GM12892 (cell line): ENCODE measurements at regions not wholly inside any gene's neighbourhood (a gene's known extent, or its start where the extent isn't known, plus 50 kb on each side); places are given as distances from the start of the nearest gene placed in this dataset.

Experiments used
- DNase-seq: peaks from one replicate; pipeline ENCODE4 v3.0.0; 2011; ENCODE audit not compliant: insufficient read length
- FAIRE-seq: peaks from 2 replicates; lab custom pipeline; 2011; peaks lifted over from hg19 to GRCh38; lab: Jason Lieb, UNC
- POLR2A ChIP-seq: IDR thresholded peaks from 2 replicates; pipeline ENCODE4 v1.6.1; 2011; ENCODE audit warnings: low read depth, low read length, control low read depth
- POLR2AphosphoS5 ChIP-seq: IDR thresholded peaks from 2 replicates; pipeline ENCODE4 v1.6.1; 2011; ENCODE audit warnings: low read depth, low read length, control low read depth
- TAF1 ChIP-seq: IDR thresholded peaks from 2 replicates; pipeline ENCODE4 v1.6.1; 2011; ENCODE audit warnings: low read depth, mild to moderate bottlenecking, control low read depth, low read length, borderline replicate concordance

DNA sequence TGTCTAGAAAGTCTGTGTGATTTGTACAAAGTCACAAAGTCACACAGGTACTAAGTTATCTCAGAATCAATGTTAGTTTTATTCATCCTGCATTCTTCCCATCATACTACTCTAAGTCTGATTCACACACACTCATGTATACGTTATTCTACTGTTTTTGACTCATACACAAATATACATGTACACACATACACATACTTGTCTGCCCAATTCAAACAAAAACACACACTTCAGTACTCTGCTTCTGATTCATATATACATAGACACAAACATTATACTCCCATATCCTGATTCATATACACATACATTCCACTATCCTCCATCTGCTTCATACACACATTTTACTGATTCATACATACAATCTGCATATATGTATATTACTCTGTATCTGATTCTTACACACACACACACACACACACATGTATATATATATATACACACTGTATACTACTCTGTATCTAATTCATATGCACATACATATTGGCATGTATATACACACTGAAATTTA, 69.3 kb downstream of the KLF12 start:
- DNase-seq = no peak
- TF ChIP-seq TAF1 = no peak
- peak; percentile 74 for FAIRE-seq

DNA sequence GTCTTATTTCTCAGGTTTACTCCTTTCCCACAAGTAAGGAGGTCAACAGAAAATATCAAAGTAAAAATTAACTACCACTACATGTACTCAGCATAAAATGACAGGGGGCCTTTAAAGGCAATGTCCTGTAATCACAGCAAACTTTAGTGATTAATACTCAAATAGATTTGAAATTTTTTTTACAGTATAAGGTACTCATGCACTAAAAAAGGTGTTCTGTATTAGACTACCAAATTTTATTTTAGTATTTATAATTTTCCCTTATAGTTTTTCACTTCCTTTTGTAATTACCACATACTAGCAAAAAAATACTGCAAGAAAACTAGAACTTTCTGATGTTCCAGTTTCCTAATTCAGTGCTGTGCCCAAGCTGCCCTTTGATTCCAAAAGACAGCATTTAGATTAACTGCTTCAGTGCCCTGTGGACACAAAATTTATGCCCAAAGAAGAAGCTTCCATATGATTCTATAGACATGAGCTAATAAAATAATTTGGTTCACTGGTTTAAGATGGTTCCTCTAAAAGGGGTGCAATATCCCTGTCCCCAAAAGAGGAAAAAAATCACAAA, 70.6 kb downstream of the KLF12 start:
- DNase-seq = no peak
- FAIRE-seq = no peak
- TF ChIP-seq POLR2AphosphoS5 (no peak), POLR2A (no peak), TAF1 (no peak)

DNA sequence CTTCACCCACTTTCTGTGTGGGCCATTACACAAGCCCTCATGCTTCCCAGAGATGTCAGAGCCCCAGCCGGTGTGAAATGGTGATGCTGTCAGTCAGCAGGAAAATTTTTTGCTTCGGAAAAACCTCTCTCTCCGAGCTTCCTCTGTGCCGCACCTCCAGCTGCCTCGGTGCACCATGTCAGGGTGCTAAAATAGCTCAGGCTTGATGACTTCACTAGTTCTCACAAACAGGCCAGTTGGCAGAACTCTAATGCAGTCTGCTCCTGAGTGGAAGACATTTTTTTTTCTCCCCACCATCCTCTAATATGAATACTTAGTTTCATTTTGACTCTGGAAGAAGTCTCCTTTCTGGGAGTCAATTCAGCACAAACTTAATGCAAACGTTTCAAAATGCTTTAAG, 71.3 kb downstream of the KLF12 start:
- TF ChIP-seq TAF1 (no peak), POLR2AphosphoS5 (peak; percentile 47; the same call in 1 of the 2 replicates), POLR2A (peak; percentile 38; the same call in 1 of the 2 replicates)
- DNase-seq (no peak), FAIRE-seq (no peak)

DNA sequence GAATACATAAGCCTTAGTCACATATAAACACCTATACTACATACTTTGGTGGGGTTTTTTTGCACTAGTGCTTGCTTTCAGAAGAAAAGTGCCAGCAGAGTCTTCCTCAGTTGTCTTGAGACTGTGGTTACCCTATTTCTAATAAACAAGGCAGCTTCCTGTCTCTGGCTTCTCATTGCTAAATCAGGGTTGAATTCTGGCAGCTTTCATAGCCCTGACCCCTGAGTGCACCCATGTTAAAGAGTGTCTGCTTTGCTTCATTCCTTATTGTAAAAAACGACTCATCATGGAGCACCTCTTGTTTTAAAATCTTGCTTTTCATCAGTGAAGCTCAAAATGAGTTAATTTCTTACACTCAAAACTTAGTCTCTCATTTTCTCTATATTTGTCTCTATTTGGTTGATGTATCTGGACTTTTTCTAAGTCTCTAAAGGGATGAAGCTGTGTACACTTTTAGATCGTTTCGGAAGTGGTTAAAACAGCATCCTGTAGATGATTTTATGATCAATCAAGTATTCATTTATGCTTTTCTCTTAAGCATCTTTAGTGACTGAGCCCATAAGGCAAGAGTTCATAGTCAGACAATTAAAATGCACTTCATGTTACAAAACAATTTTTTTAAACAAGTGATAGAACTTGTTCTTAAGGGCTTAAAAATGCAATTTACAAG, 72.1 kb downstream of the KLF12 start:
- TF ChIP-seq POLR2A (no peak), TAF1 (no peak), POLR2AphosphoS5 (no peak)
- FAIRE-seq = peak; percentile 92
- no peak for DNase-seq

DNA sequence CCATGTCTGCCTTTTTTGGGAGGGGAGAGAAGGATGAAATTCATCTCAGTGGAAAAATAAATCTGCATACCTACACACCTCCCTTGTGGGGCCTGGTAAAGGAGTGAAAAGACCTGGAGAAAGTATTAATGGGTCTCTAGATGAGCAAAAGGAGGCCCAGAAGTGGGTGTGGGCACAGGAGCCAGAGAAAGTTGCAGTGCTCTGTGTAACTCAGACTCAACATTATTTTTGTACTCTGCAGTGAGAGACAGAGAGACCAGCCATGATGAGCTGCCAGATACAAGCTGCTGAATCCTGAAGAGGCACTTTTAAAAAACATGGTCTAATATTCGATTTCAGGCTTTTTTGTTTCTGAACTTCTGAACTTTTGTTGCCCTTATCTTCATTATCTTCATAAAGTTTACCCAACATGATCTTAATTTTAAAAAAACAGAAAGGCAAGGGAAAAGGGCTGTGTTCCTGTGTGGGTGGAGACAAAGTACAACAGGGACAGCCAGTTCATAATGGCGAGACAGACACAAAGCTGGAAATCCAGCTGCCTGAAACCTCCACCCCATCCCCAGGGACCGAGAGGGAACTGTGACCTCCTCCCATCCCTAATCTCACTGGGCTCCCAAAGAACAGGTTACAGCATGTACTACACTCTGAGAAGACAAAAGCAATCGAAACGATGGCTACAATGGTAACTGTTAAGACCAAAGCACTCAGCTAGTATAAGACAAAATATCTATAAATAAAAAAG, 77.2 kb downstream of the KLF12 start:
- FAIRE-seq = no peak
- no peak for TF ChIP-seq POLR2A
- TF ChIP-seq TAF1 = no peak
- TF ChIP-seq POLR2AphosphoS5 = no peak
- no peak for DNase-seq

DNA sequence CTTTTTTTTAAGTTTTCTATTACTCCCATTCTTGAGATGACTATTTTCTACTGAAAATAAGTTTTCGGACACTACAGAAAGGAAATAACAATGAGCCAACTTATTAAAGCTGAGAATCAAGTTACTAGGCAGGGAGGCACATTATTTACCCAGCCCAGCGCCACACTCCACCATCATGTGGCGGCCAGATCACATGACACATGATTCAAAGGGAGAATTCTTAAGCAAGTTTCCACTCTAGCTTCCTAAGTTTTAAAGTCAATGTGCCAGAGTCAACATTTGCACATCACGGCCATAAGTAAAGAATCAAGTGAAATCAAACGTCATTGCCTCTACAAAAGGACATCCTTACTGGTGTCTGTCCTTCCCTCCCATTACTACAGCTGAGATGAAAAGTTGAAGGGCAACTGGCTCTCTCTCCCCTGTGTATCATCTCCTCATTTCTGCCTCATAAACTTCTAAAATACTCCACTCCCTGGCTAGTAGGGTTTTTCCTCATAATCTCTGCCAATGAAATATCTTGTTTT, 81.7 kb downstream of the KLF12 start:
- no peak for FAIRE-seq
- no peak for TF ChIP-seq POLR2A
- no peak for TF ChIP-seq POLR2AphosphoS5
- TF ChIP-seq TAF1 = no peak
- no peak for DNase-seq

DNA sequence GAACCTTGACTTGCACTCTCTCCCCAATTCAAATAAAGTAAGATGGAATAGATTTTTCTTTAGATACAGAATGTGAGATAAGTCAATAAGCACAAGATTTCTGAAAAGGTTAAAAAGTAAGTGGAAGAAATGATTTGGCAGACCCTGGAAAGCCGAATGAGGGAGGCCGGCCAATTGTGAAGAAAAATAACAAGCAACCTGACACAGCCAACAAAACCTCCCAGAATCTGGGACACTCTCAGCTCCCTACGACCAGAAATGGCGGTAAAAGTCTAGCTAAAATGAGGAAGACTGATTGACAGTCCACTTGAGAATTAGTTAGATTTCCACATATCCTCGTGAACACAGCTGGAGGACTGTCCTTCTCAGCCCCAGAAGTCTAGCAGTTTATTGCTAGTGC, 85.4 kb downstream of the KLF12 start:
- no peak for TF ChIP-seq POLR2AphosphoS5
- TF ChIP-seq POLR2A = no peak
- no peak for TF ChIP-seq TAF1
- DNase-seq (no peak), FAIRE-seq (no peak)

DNA sequence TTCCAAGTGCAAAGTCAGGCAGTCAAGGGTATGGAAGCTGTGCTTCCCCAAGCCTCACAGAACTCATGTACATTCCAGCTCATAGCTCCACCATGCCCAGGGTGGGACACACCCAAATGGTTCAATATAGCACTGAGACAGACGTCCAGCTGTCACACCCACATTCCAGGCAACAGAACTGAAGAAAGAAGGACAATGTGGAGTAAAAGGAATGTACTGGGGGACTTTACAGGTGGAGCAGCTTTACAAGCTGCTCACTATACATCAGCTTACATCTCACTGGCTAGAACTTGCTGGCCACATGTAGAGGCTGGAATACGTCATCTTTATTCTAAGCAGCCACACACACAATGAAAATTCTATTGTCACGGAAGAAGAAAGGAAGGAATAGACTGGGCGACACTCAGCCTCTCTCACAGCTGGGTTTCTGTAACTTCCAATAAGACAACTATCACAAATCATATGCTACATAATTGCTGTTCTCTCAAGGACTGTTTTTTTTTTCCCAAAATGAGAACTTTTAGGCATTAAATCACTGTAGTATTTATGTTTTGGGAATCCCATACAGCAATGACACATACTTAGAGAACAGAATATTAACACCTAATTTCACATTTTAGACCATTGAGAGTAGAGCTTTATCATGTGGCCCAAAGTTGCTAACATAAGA, 86.1 kb downstream of the KLF12 start:
- no peak for DNase-seq
- TF ChIP-seq TAF1 (no peak), POLR2A (no peak), POLR2AphosphoS5 (no peak)
- FAIRE-seq = no peak

DNA sequence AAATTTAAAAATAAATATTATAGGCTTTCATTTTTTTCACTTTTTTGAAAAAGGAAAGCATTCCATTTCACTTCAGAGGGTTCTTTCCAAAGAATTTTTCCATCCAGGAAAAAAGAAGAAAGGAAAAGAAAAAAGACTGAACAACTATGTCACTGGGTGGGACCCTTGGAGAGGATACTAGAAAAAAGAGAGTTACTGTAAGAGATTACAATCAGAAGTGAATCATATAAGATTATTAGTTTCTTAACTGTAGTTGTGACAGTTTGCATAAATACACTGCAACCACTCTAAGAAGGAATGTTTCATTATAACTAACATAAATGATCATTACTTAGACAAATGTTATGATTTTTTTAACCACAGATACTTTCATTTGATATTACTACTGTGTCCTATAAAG, 87.8 kb downstream of the KLF12 start:
- TF ChIP-seq POLR2AphosphoS5 = no peak
- no peak for TF ChIP-seq TAF1
- no peak for TF ChIP-seq POLR2A
- no peak for DNase-seq
- FAIRE-seq = no peak

DNA sequence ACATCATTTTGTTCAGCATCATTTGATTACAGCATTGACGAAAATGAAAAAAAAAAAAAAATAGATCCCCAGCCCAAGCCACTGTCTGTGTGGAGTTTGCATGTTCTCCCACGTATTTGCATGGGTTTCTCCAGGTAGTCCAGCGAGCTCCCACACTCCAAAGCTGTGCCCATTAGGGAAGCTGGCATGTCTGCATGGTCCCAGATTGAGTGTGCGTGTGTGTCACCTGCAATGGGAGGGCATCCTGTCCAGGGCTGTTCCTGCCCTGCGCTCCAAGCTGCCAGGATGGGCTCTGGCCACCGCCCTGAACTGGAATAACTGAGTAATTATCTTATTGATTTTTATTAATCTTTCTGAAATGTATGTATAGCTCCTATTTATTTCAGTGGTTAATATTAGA, 88.6 kb downstream of the KLF12 start:
- TF ChIP-seq TAF1 (no peak), POLR2AphosphoS5 (no peak), POLR2A (no peak)
- FAIRE-seq = no peak

DNA sequence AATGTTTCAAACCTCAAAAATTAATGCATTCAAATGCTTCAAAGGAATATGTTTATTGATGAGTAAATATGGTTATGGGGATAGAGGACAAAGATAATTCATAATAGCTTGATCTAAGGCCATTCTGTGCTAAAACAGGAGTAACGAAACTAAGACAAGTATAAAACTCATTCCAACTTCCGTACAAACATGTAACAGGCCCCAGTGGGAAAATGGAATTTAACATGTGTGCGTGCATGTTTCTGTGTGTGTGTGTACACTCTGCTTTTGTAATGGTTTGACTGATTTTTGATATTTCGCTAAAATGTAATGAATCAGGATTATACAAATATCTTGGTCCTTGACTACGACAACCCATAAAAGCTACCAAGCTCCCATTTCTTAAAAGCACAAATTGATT, 91.0 kb downstream of the KLF12 start:
- TF ChIP-seq POLR2AphosphoS5 (no peak), TAF1 (no peak), POLR2A (no peak)
- no peak for FAIRE-seq
- DNase-seq = no peak

More for the DNA sequence above, 88.6 kb downstream of the KLF12 start:
- no peak for DNase-seq
